ENCODE measurements at regions not wholly inside any gene's neighbourhood (a gene's known extent, or its start where the extent isn't known, plus 50 kb on each side); places are given as distances from the start of the nearest gene placed in this dataset.

GRCh38 chr7:120064565-120064964, 208.4 kb upstream of the KCND2 start:
- no peak for TF ChIP-seq CTCF (IDR thresholded peaks at IDR 0.05; ENCODE audit: low read depth, low read length)
- no peak for TF ChIP-seq EZH2phosphoT487 (IDR thresholded peaks at IDR 0.05; ENCODE audit: low read depth)

Data from OCI-LY3 (cell line).